Neural cell (in vitro differentiated cells): ENCODE measurements at regions not wholly inside any gene's neighbourhood (a gene's known extent, or its start where the extent isn't known, plus 50 kb on each side); places are given as distances from the start of the nearest gene placed in this dataset.

Source experiments
- H2AFZ ChIP-seq: fragments of 200-600, 300-800 bp; sonication (generic), shearing (Covaris generic); 2 replicates; pipeline ENCODE4 v1.6.0; 2014; ENCODE audit warnings: low read depth, mild to moderate bottlenecking, antibody characterized with exemption, low read length, moderate library complexity
- H3F3A ChIP-seq: fragments of 200-600 bp; shearing (Covaris generic); 2 replicates; pipeline ENCODE4 v1.6.1; 2016; ENCODE audit warnings: mild to moderate bottlenecking, moderate library complexity, mixed read lengths, antibody characterized with exemption, low read length; ENCODE audit not compliant: insufficient read depth, poor library complexity, severe bottlenecking
- H3K27ac ChIP-seq: fragments of 200-600, 300-800 bp; sonication (generic), shearing (Covaris generic); 2 replicates; pipeline ENCODE4 v1.5.1; 2014; ENCODE audit warnings: mild to moderate bottlenecking, low read length, moderate library complexity
- H3K27me3 ChIP-seq: fragments of 300-800, 200-600 bp; sonication (generic), shearing (Covaris generic); 2 replicates; pipeline ENCODE4 v1.6.0; 2014; ENCODE audit warnings: mild to moderate bottlenecking, low read depth, low read length, moderate library complexity; ENCODE audit not compliant: insufficient read depth
- H3K36me3 ChIP-seq: fragments of 300-800, 200-600 bp; sonication (generic), shearing (Covaris generic); 2 replicates; pipeline ENCODE4 v1.5.1; 2014; ENCODE audit warnings: mild to moderate bottlenecking, antibody characterized with exemption, low read length, moderate library complexity; ENCODE audit not compliant: insufficient read depth
- H3K4me2 ChIP-seq: fragments of 300-800, 200-600 bp; sonication (generic), shearing (Covaris generic); 2 replicates; pipeline ENCODE4 v1.6.0; 2014; ENCODE audit warnings: mild to moderate bottlenecking, low read length
- H3K4me3 ChIP-seq: fragments of 300-800, 200-600 bp; sonication (generic), shearing (Covaris generic); 2 replicates; pipeline ENCODE4 v1.5.1; 2014; ENCODE audit warnings: mild to moderate bottlenecking, low read length, moderate library complexity
- H3K79me2 ChIP-seq: fragments of 200-600 bp; shearing (Covaris generic); replicated peaks from 2 replicates; pipeline ENCODE4 v1.6.0; 2014; ENCODE audit warnings: mild to moderate bottlenecking, low read length, moderate library complexity; ENCODE audit not compliant: insufficient read depth
- H3K9ac ChIP-seq: fragments of 300-800, 200-600 bp; sonication (generic), shearing (Covaris generic); 2 replicates; pipeline ENCODE4 v1.6.1; 2016; ENCODE audit warnings: mild to moderate bottlenecking, low read length, mixed read lengths
- H3K9me2 ChIP-seq: fragments of 200-600 bp; shearing (Covaris generic); 2 replicates; pipeline ENCODE4 v1.6.1; 2016; ENCODE audit warnings: mild to moderate bottlenecking, low read length, mixed read lengths; ENCODE audit not compliant: insufficient read depth
- H3K9me3 ChIP-seq: fragments of 200-600, 300-800 bp; sonication (generic), shearing (Covaris generic); 2 replicates; pipeline ENCODE4 v1.6.1; 2016; ENCODE audit warnings: mild to moderate bottlenecking, mixed run types, low read length, moderate library complexity, mixed read lengths
- H4K20me1 ChIP-seq: fragments of 200-600 bp; shearing (Covaris generic); 2 replicates; pipeline ENCODE4 v1.6.1; 2016; ENCODE audit warnings: mild to moderate bottlenecking, mixed run types; ENCODE audit not compliant: insufficient read depth
- CTCF ChIP-seq: fragments of 450-650 bp; IDR thresholded peaks from 2 replicates; pipeline ENCODE4 v1.5.1; 2014; ENCODE audit warnings: antibody characterized with exemption, mild to moderate bottlenecking, moderate library complexity; ENCODE audit not compliant: poor library complexity, severe bottlenecking
- EP300 ChIP-seq: fragments of 450-650 bp; conservative IDR thresholded peaks from 2 replicates; pipeline ENCODE4 v1.6.1; 2014; ENCODE audit warnings: antibody characterized with exemption, mild to moderate bottlenecking, moderate library complexity; ENCODE audit not compliant: poor library complexity, severe bottlenecking
- EZH2 ChIP-seq: fragments of 200-600, 300-800 bp; shearing (Covaris generic), sonication (generic); IDR thresholded peaks from 2 replicates; pipeline ENCODE4 v1.6.1; 2014; ENCODE audit warnings: antibody characterized with exemption, low read length, borderline replicate concordance, mild to moderate bottlenecking; ENCODE audit not compliant: insufficient read depth, poor library complexity, severe bottlenecking
- MXI1 ChIP-seq: fragments of 450-650 bp; conservative IDR thresholded peaks from 2 replicates; pipeline ENCODE4 v1.6.1; 2014; ENCODE audit warnings: antibody characterized with exemption, mild to moderate bottlenecking; ENCODE audit not compliant: poor library complexity, severe bottlenecking
- POLR2AphosphoS5 ChIP-seq: IDR thresholded peaks from 2 replicates; pipeline ENCODE4 v1.6.1; 2012
- RAD21 ChIP-seq: fragments of 450-650 bp; conservative IDR thresholded peaks from 2 replicates; pipeline ENCODE4 v1.6.1; 2014; ENCODE audit warnings: antibody characterized with exemption, mild to moderate bottlenecking, moderate library complexity
- SMC3 ChIP-seq: fragments of 450-650 bp; conservative IDR thresholded peaks from 2 replicates; pipeline ENCODE4 v1.6.1; 2014; ENCODE audit warnings: antibody characterized with exemption, mild to moderate bottlenecking, moderate library complexity; ENCODE audit not compliant: poor library complexity
- TAF1 ChIP-seq: IDR thresholded peaks from 2 replicates; pipeline ENCODE4 v1.6.1; 2012; ENCODE audit warnings: low read depth
- TF ChIP-seq, protein P1 (sequence below): IDR thresholded peaks from 2 replicates; pipeline ENCODE4 v1.6.1; 2012; ENCODE audit warnings: borderline replicate concordance

DNA sequence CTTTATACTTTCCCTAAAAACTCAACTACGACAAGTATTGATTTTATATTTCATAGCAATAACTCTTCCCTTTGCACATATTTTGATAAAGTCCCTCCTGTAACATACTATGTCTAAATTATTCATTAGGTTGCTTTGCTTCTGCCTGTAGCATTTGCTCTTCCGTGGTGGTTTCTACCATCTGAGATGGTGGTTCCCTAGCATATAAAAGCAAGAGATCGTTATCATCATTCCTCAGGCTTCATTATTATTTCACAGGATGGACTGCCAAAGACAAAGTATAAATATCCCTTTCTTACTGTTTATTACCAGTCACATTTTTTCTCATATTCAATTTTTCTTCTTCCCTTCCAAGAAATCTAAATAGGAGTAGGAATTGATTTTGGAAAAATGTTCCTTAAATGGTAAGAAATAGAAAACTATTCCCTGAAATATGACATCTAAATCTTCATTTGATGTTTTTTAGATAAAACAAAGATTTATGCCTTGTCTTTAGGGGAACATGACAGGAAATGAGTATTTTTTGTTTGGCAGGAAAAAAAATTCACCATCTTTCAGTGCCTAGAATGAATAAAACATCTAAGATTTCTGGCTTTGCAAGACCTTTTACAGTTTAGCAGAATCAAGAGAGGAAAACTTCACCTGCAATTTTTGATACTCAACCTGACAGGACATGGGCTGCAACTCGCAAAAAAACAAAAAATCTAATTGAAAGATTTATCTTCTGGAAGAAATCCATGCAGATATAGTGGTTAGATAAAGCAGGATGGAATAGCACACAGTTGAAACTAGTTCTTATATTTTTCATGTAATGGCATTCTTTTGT lies 340.0 kb downstream of the SPRY2 start:
- H3K9ac ChIP-seq, result no peak overlapping the region
- H3K9me2 ChIP-seq, result no peaks in the 10 kb centered on the region

GRCh38 chr13:79999601-80000000 lies 341.3 kb downstream of the SPRY2 start:
- Histone ChIP-seq H3K4me2 (no peak overlapping the region), H3K4me3 (no peak overlapping the region), H3F3A (no peaks in the 10 kb centered on the region), H4K20me1 (no peaks in the 10 kb centered on the region), H2AFZ (no peak overlapping the region), H3K27me3 (no peaks in the 10 kb centered on the region), H3K79me2 (no peaks in the 10 kb centered on the region), H3K9me3 (no peaks in the 10 kb centered on the region), H3K27ac (no peak overlapping the region), H3K9me2 (no peaks in the 10 kb centered on the region), H3K36me3 (no peaks in the 10 kb centered on the region), H3K9ac (no peak overlapping the region)
- TF ChIP-seq TAF1, result no peak
- no peak for TF ChIP-seq RAD21
- no peak for TF ChIP-seq EP300

More for the DNA sequence above, 340.0 kb downstream of the SPRY2 start:
- Histone ChIP-seq H4K20me1 (no peaks in the 10 kb centered on the region), H3F3A (no peaks in the 10 kb centered on the region), H3K27me3 (no peaks in the 10 kb centered on the region), H3K4me3 (no peak overlapping the region), H3K27ac (no peak overlapping the region), H3K36me3 (no peaks in the 10 kb centered on the region), H2AFZ (no peak overlapping the region), H3K9me3 (no peaks in the 10 kb centered on the region), H3K4me2 (no peak overlapping the region), H3K79me2 (no peaks in the 10 kb centered on the region)
- no peak for TF ChIP-seq MXI1
- TF ChIP-seq EZH2, result no peak
- TF ChIP-seq SMC3, result no peak
- no peak for TF ChIP-seq TAF1
- TF ChIP-seq RAD21, result no peak
- no peak for TF ChIP-seq EP300
- no peak for TF ChIP-seq CTCF
- no peak for TF ChIP-seq POLR2AphosphoS5
- TF ChIP-seq, protein P1, sequence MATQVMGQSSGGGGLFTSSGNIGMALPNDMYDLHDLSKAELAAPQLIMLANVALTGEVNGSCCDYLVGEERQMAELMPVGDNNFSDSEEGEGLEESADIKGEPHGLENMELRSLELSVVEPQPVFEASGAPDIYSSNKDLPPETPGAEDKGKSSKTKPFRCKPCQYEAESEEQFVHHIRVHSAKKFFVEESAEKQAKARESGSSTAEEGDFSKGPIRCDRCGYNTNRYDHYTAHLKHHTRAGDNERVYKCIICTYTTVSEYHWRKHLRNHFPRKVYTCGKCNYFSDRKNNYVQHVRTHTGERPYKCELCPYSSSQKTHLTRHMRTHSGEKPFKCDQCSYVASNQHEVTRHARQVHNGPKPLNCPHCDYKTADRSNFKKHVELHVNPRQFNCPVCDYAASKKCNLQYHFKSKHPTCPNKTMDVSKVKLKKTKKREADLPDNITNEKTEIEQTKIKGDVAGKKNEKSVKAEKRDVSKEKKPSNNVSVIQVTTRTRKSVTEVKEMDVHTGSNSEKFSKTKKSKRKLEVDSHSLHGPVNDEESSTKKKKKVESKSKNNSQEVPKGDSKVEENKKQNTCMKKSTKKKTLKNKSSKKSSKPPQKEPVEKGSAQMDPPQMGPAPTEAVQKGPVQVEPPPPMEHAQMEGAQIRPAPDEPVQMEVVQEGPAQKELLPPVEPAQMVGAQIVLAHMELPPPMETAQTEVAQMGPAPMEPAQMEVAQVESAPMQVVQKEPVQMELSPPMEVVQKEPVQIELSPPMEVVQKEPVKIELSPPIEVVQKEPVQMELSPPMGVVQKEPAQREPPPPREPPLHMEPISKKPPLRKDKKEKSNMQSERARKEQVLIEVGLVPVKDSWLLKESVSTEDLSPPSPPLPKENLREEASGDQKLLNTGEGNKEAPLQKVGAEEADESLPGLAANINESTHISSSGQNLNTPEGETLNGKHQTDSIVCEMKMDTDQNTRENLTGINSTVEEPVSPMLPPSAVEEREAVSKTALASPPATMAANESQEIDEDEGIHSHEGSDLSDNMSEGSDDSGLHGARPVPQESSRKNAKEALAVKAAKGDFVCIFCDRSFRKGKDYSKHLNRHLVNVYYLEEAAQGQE, result no peak
